Epithelial cell of esophagus (primary cell): ENCODE measurements at regions not wholly inside any gene's neighbourhood (a gene's known extent, or its start where the extent isn't known, plus 50 kb on each side); places are given as distances from the start of the nearest gene placed in this dataset.
A peak's percentile ranks its signal among the peaks of the same experiment; 100 is the strongest.
"Not testable (repeated sequence)": the region's sequence is repeated elsewhere in the genome, so short reads cannot be mapped to it uniquely, and the experiment has no call there.

Experiments
- DNase-seq: peaks from one replicate; pipeline ENCODE4 v3.0.0; 2010; ENCODE audit warnings: low read depth
- H3K4me3 ChIP-seq: 2 replicates; pipeline ENCODE4 v1.5.1; 2011; ENCODE audit warnings: mild to moderate bottlenecking, low read length, control low read depth
- CTCF ChIP-seq: IDR thresholded peaks from 2 replicates; pipeline ENCODE4 v1.5.1; 2011; ENCODE audit warnings: low read depth, mild to moderate bottlenecking, low read length, control low read depth, inconsistent platforms; ENCODE audit not compliant: insufficient read depth; ENCODE audit errors: missing control alignments

GRCh38 chr3:96465521-96465920 lies 348.9 kb upstream of the EPHA6 start:
- H3K4me3 ChIP-seq, result no peak overlapping the region
- no peak for TF ChIP-seq CTCF
- no peak for DNase-seq

- DNase-seq, result no peak
- H3K4me3 ChIP-seq, result no peak overlapping the region
- no peak for TF ChIP-seq CTCF
Observed at GRCh38 chr3:96466441-96466840, 348.0 kb upstream of the EPHA6 start.

GRCh38 chr3:96467639-96468038 lies 346.8 kb upstream of the EPHA6 start:
- no peak overlapping the region for H3K4me3 ChIP-seq
- TF ChIP-seq CTCF, result no peak
- no peak for DNase-seq

- no peak overlapping the region for H3K4me3 ChIP-seq
- DNase-seq, result peak; percentile 57
- TF ChIP-seq CTCF, result no peak
Observed at GRCh38 chr3:96478496-96478895, 335.9 kb upstream of the EPHA6 start.

- no peak for DNase-seq
- no peak overlapping the region for H3K4me3 ChIP-seq
- TF ChIP-seq CTCF, result no peak
Observed at GRCh38 chr3:96480881-96481280, 333.5 kb upstream of the EPHA6 start.

- DNase-seq, result peak; percentile 65
- H3K4me3 ChIP-seq, result not testable (repeated sequence)
Observed at GRCh38 chr3:96483191-96483590, 331.2 kb upstream of the EPHA6 start.

- no peak overlapping the region for H3K4me3 ChIP-seq
- TF ChIP-seq CTCF, result no peak
- DNase-seq, result no peak
Observed at GRCh38 chr3:96483781-96484180, 330.6 kb upstream of the EPHA6 start.

GRCh38 chr3:96488708-96489107 lies 325.7 kb upstream of the EPHA6 start:
- no peak for DNase-seq
- no peak for TF ChIP-seq CTCF
- H3K4me3 ChIP-seq, result no peak overlapping the region
